WTC11 (cell line): ENCODE measurements at regions not wholly inside any gene's neighbourhood (a gene's known extent, or its start where the extent isn't known, plus 50 kb on each side); places are given as distances from the start of the nearest gene placed in this dataset.

Source experiments
- ATAC-seq: fragments of 200-7000 bp; cut with Tn5 transposase; 2 replicates; pipeline ENCODE4 v1.10.0; 2021; ENCODE audit warnings: mild to moderate bottlenecking, moderate library complexity
- CTCF ChIA-PET: fragments of 300-600 bp; sonication (Branson Sonifier 250); formaldehyde crosslinking; loops from one replicate; lab custom pipeline; 2021; ENCODE audit warnings: antibody characterized with exemption; lab: Charles Lee
- POLR2A ChIA-PET: fragments of 350-600 bp; sonication (Branson Sonifier 250); formaldehyde crosslinking; loops from one replicate; lab custom pipeline; 2021; ENCODE audit warnings: antibody characterized with exemption; lab: Charles Lee
- DNase-seq: peaks from one replicate; pipeline ENCODE4 v3.0.0; 2021; ENCODE audit warnings: low spot score
- H3K27ac Mint-ChIP-seq: 2 replicates; pipeline ENCODE4 v1.8.0; 2021; ENCODE audit warnings: mixed read lengths
- H3K27me3 Mint-ChIP-seq: 2 replicates; pipeline ENCODE4 v1.8.0; 2021; ENCODE audit warnings: low read depth, mild to moderate bottlenecking, moderate library complexity, mixed read lengths
- H3K36me3 Mint-ChIP-seq: 2 replicates; pipeline ENCODE4 v1.8.0; 2021; ENCODE audit warnings: mixed read lengths
- H3K4me1 Mint-ChIP-seq: 2 replicates; pipeline ENCODE4 v1.8.0; 2022; ENCODE audit warnings: mixed read lengths
- H3K4me3 Mint-ChIP-seq: 2 replicates; pipeline ENCODE4 v1.8.0; 2021; ENCODE audit warnings: mild to moderate bottlenecking, moderate library complexity, mixed read lengths
- H3K9me3 Mint-ChIP-seq: 2 replicates; pipeline ENCODE4 v1.8.0; 2021; ENCODE audit warnings: mixed read lengths
- ATF2 ChIP-seq: sonication (generic); formaldehyde crosslinking; IDR thresholded peaks from 2 replicates; pipeline ENCODE4 v1.8.1; 2022; ENCODE audit warnings: low read depth, missing genetic modification reagents, borderline replicate concordance
- CBFB ChIP-seq: sonication (generic); formaldehyde crosslinking; IDR thresholded peaks from 2 replicates; pipeline ENCODE4 v1.8.1; 2022; ENCODE audit warnings: mild to moderate bottlenecking, low read depth, missing genetic modification reagents
- FOXP1 ChIP-seq: sonication (generic); formaldehyde crosslinking; IDR thresholded peaks from 2 replicates; pipeline ENCODE4 v1.8.0; 2022; ENCODE audit warnings: missing genetic modification reagents, mild to moderate bottlenecking, moderate library complexity, borderline replicate concordance
- GRHL2 ChIP-seq: fragments of 250-450 bp; sonication (Bioruptor Pico); IDR thresholded peaks from 2 replicates; pipeline ENCODE4 v1.8.0; 2022; ENCODE audit warnings: mild to moderate bottlenecking, moderate library complexity; ENCODE audit not compliant: insufficient replicate concordance, severe bottlenecking
- HMGA2 ChIP-seq: fragments of 250-450 bp; sonication (Bioruptor Pico); IDR thresholded peaks from 2 replicates; pipeline ENCODE4 v1.4.0; 2021; ENCODE audit warnings: mild to moderate bottlenecking, moderate library complexity
- JAZF1 ChIP-seq: fragments of 250-450 bp; sonication (Bioruptor Pico); IDR thresholded peaks from 2 replicates; pipeline ENCODE4 v1.9.0; 2021; ENCODE audit warnings: moderate library complexity, mild to moderate bottlenecking, inconsistent platforms
- KAT7 ChIP-seq: sonication (generic); formaldehyde crosslinking; IDR thresholded peaks from 2 replicates; pipeline ENCODE4 v1.8.1; 2023; ENCODE audit warnings: missing genetic modification reagents, mild to moderate bottlenecking, borderline replicate concordance
- NFATC4 ChIP-seq: fragments of 250-450 bp; sonication (Bioruptor Pico); IDR thresholded peaks from 2 replicates; pipeline ENCODE4 v1.9.0; 2021; ENCODE audit warnings: mild to moderate bottlenecking
- NR3C1 ChIP-seq: sonication (generic); formaldehyde crosslinking; conservative IDR thresholded peaks from 2 replicates; pipeline ENCODE4 v1.8.1; 2023; ENCODE audit warnings: low read depth, mild to moderate bottlenecking, missing genetic modification reagents
- PRRX2 ChIP-seq: fragments of 250-450 bp; sonication (Bioruptor Pico); IDR thresholded peaks from 2 replicates; pipeline ENCODE4 v1.8.0; 2021; ENCODE audit warnings: mild to moderate bottlenecking
- RELA ChIP-seq: sonication (generic); formaldehyde crosslinking; IDR thresholded peaks from 2 replicates; pipeline ENCODE4 v1.8.1; 2022; ENCODE audit warnings: missing genetic modification reagents, mild to moderate bottlenecking, borderline replicate concordance
- RORB ChIP-seq: fragments of 250-450 bp; sonication (Bioruptor Pico); IDR thresholded peaks from 2 replicates; pipeline ENCODE4 v1.9.0; 2021; ENCODE audit warnings: mild to moderate bottlenecking
- TEAD4 ChIP-seq: sonication (generic); formaldehyde crosslinking; IDR thresholded peaks from 2 replicates; pipeline ENCODE4 v1.8.0; 2022; ENCODE audit warnings: mild to moderate bottlenecking, missing genetic modification reagents
- ZNF263 ChIP-seq: sonication (generic); formaldehyde crosslinking; IDR thresholded peaks from 2 replicates; pipeline ENCODE4 v1.8.1; 2022; ENCODE audit warnings: low read depth, mild to moderate bottlenecking, moderate library complexity, missing genetic modification reagents
- ZNF396 ChIP-seq: fragments of 250-450 bp; sonication (Bioruptor Pico); IDR thresholded peaks from 2 replicates; pipeline ENCODE4 v1.8.0; 2021; ENCODE audit warnings: mild to moderate bottlenecking, moderate library complexity, borderline replicate concordance
- ZNF416 ChIP-seq: fragments of 250-450 bp; sonication (Bioruptor Pico); IDR thresholded peaks from 2 replicates; pipeline ENCODE4 v1.9.0; 2021; ENCODE audit warnings: mild to moderate bottlenecking, inconsistent platforms
- ZNF423 ChIP-seq: fragments of 250-450 bp; sonication (Bioruptor Pico); IDR thresholded peaks from 2 replicates; pipeline ENCODE4 v2.1.2; 2022; ENCODE audit warnings: mild to moderate bottlenecking, moderate library complexity
- ZSCAN18 ChIP-seq: fragments of 250-450 bp; sonication (Bioruptor Pico); IDR thresholded peaks from 2 replicates; pipeline ENCODE4 v2.1.2; 2022; ENCODE audit warnings: mild to moderate bottlenecking, moderate library complexity
- TF ChIP-seq, protein P1 (sequence below): sonication (generic); formaldehyde crosslinking; IDR thresholded peaks from 2 replicates; pipeline ENCODE4 v1.8.0; 2023; ENCODE audit warnings: mild to moderate bottlenecking, missing genetic modification reagents
- TF ChIP-seq, protein P2 (sequence below): sonication (generic); formaldehyde crosslinking; IDR thresholded peaks from 2 replicates; pipeline ENCODE4 v1.8.0; 2023; ENCODE audit warnings: missing genetic modification reagents
- TF ChIP-seq, protein P3 (sequence below): fragments of 250-450 bp; sonication (Bioruptor Pico); IDR thresholded peaks from 2 replicates; pipeline ENCODE4 v1.9.0; 2021; ENCODE audit warnings: moderate library complexity, mild to moderate bottlenecking, inconsistent platforms, borderline replicate concordance
- TF ChIP-seq, protein P4 (sequence below): sonication (generic); formaldehyde crosslinking; IDR thresholded peaks from 2 replicates; pipeline ENCODE4 v1.8.1; 2023; ENCODE audit warnings: mild to moderate bottlenecking, moderate library complexity, missing genetic modification reagents
- TF ChIP-seq, protein P5 (sequence below): fragments of 200-600 bp; IDR thresholded peaks from 2 replicates; pipeline ENCODE4 v1.8.0; 2022; ENCODE audit warnings: antibody characterized with exemption

DNA sequence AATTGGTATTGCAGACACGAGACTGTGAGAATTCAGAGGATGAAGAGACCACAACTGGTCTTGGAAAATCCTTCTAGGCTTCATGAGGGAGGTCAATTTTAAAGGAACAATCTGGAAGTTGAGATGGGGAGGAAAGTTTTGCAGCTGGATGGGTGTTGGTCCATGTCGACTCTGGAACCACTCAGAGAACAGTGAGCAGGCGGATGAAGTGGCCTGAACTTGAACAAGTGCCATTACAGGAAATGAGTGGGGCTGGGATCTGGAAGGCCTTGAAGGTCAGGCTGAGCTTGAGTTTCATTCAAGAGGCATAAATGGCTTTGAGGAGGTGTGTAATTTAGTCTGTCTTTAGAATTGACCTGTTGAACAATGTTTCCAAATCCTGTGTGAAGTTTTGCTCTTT lies 140.9 kb downstream of the GALC start (continued):
- TF ChIP-seq, protein P1, sequence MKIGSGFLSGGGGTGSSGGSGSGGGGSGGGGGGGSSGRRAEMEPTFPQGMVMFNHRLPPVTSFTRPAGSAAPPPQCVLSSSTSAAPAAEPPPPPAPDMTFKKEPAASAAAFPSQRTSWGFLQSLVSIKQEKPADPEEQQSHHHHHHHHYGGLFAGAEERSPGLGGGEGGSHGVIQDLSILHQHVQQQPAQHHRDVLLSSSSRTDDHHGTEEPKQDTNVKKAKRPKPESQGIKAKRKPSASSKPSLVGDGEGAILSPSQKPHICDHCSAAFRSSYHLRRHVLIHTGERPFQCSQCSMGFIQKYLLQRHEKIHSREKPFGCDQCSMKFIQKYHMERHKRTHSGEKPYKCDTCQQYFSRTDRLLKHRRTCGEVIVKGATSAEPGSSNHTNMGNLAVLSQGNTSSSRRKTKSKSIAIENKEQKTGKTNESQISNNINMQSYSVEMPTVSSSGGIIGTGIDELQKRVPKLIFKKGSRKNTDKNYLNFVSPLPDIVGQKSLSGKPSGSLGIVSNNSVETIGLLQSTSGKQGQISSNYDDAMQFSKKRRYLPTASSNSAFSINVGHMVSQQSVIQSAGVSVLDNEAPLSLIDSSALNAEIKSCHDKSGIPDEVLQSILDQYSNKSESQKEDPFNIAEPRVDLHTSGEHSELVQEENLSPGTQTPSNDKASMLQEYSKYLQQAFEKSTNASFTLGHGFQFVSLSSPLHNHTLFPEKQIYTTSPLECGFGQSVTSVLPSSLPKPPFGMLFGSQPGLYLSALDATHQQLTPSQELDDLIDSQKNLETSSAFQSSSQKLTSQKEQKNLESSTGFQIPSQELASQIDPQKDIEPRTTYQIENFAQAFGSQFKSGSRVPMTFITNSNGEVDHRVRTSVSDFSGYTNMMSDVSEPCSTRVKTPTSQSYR = no peak
- TF ChIP-seq, protein P2, sequence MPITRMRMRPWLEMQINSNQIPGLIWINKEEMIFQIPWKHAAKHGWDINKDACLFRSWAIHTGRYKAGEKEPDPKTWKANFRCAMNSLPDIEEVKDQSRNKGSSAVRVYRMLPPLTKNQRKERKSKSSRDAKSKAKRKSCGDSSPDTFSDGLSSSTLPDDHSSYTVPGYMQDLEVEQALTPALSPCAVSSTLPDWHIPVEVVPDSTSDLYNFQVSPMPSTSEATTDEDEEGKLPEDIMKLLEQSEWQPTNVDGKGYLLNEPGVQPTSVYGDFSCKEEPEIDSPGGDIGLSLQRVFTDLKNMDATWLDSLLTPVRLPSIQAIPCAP (CRISPR knock-in tag) = no peak
- TF ChIP-seq ZNF416 (no peak), HMGA2 (no peak)

GRCh38 chr14:87851190-87851589 lies 141.8 kb downstream of the GALC start:
- Mint-ChIP-seq H3K27me3 (no peaks in the 10 kb centered on the region), H3K4me3 (no peak overlapping the region), H3K9me3 (peaks cover 5% of the 10 kb centered on the region), H3K36me3 (no peaks in the 10 kb centered on the region), H3K4me1 (no peaks in the 10 kb centered on the region), H3K27ac (no peak overlapping the region)
- ChIA-PET CTCF (no interaction called here), POLR2A (no interaction called here)
- DNase-seq = no peak
- ATAC-seq = no peak
- no peak for TF ChIP-seq ZNF423 (CRISPR knock-in tag)
- no peak for TF ChIP-seq ATF2 (CRISPR knock-in tag)
- TF ChIP-seq ZNF416 = no peak
- no peak for TF ChIP-seq KAT7 (CRISPR knock-in tag)
- TF ChIP-seq TEAD4 (CRISPR knock-in tag) = no peak
- no peak for TF ChIP-seq NFATC4 (CRISPR knock-in tag)
- TF ChIP-seq, all 79 proteins: peak for 0

- Mint-ChIP-seq H3K9me3 (no peaks in the 10 kb centered on the region), H3K27me3 (no peaks in the 10 kb centered on the region), H3K27ac (no peak overlapping the region), H3K4me1 (no peaks in the 10 kb centered on the region), H3K4me3 (no peak overlapping the region), H3K36me3 (no peaks in the 10 kb centered on the region)
- POLR2A ChIA-PET = no interaction called here
- no peak for ATAC-seq
- no peak for DNase-seq
- CTCF ChIA-PET = interaction anchor here (0.5 to 1.3 kb wide), 2 partner anchors 19 to 42 kb away, joined by 3 to 6 read pairs; no protein-coding TSS in a partner anchor
- TF ChIP-seq, protein P3, sequence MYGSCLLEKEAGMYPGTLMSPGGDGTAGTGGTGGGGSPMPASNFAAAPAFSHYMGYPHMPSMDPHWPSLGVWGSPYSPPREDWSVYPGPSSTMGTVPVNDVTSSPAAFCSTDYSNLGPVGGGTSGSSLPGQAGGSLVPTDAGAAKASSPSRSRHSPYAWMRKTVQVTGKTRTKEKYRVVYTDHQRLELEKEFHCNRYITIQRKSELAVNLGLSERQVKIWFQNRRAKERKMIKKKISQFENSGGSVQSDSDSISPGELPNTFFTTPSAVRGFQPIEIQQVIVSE (CRISPR knock-in tag) = no peak
- TF ChIP-seq PRRX2 (CRISPR knock-in tag) (no peak), ZNF396 (CRISPR knock-in tag) (no peak), FOXP1 (CRISPR knock-in tag) (no peak), RORB (CRISPR knock-in tag) (no peak), ZSCAN18 (no peak), NR3C1 (CRISPR knock-in tag) (no peak), CBFB (no peak), NFATC4 (CRISPR knock-in tag) (no peak), RELA (no peak), GRHL2 (CRISPR knock-in tag) (no peak), JAZF1 (CRISPR knock-in tag) (no peak), ZNF263 (CRISPR knock-in tag) (no peak)
- TF ChIP-seq, protein P4, sequence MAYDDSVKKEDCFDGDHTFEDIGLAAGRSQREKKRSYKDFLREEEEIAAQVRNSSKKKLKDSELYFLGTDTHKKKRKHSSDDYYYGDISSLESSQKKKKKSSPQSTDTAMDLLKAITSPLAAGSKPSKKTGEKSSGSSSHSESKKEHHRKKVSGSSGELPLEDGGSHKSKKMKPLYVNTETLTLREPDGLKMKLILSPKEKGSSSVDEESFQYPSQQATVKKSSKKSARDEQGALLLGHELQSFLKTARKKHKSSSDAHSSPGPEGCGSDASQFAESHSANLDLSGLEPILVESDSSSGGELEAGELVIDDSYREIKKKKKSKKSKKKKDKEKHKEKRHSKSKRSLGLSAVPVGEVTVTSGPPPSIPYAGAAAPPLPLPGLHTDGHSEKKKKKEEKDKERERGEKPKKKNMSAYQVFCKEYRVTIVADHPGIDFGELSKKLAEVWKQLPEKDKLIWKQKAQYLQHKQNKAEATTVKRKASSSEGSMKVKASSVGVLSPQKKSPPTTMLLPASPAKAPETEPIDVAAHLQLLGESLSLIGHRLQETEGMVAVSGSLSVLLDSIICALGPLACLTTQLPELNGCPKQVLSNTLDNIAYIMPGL (CRISPR knock-in tag) = no peak
- TF ChIP-seq, protein P5, sequence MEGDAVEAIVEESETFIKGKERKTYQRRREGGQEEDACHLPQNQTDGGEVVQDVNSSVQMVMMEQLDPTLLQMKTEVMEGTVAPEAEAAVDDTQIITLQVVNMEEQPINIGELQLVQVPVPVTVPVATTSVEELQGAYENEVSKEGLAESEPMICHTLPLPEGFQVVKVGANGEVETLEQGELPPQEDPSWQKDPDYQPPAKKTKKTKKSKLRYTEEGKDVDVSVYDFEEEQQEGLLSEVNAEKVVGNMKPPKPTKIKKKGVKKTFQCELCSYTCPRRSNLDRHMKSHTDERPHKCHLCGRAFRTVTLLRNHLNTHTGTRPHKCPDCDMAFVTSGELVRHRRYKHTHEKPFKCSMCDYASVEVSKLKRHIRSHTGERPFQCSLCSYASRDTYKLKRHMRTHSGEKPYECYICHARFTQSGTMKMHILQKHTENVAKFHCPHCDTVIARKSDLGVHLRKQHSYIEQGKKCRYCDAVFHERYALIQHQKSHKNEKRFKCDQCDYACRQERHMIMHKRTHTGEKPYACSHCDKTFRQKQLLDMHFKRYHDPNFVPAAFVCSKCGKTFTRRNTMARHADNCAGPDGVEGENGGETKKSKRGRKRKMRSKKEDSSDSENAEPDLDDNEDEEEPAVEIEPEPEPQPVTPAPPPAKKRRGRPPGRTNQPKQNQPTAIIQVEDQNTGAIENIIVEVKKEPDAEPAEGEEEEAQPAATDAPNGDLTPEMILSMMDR = no peak
Observed at GRCh38 chr14:87847216-87847755, 145.7 kb downstream of the GALC start.
